HG02885 (cell line): ENCODE measurements at regions not wholly inside any gene's neighbourhood (a gene's known extent, or its start where the extent isn't known, plus 50 kb on each side); places are given as distances from the start of the nearest gene placed in this dataset.

Source experiments
- ATAC-seq: cut with Tn5 transposase; IDR thresholded peaks from one replicate; pipeline ENCODE4 v1.9.1; 2021; ENCODE audit warnings: mild to moderate bottlenecking; ENCODE audit not compliant: unreplicated experiment, poor library complexity

DNA sequence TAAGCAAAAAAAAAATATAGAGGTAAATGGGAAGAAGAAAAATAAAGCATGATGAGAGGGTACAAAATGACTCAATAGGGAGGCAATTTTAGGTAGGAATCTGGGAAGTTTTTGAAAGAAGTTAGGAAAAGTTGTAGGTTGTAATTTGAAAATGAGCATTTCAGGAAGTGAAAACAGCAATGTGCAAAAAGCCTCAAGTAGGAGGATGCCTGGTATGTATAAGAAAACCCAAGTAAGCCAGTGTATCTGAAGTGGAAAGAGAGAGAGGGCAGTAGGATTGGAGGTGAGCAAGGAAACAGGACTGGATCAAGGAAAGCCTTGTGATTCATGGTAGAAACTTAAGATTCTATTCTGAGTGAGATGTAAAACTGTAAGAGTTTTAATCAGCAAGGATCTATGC lies 121.6 kb upstream of the SPRY2 start:
- no peak for ATAC-seq

GRCh38 chr13:80462037-80462436 lies 121.1 kb upstream of the SPRY2 start:
- no peak for ATAC-seq

- ATAC-seq: no peak
These were observed 117.6 kb upstream of the SPRY2 start for GRCh38 chr13:80458543-80458942.

GRCh38 chr13:80454245-80454644 lies 113.3 kb upstream of the SPRY2 start:
- peak; percentile 81 for ATAC-seq

GRCh38 chr13:80452279-80452678 lies 111.4 kb upstream of the SPRY2 start:
- ATAC-seq: no peak

DNA sequence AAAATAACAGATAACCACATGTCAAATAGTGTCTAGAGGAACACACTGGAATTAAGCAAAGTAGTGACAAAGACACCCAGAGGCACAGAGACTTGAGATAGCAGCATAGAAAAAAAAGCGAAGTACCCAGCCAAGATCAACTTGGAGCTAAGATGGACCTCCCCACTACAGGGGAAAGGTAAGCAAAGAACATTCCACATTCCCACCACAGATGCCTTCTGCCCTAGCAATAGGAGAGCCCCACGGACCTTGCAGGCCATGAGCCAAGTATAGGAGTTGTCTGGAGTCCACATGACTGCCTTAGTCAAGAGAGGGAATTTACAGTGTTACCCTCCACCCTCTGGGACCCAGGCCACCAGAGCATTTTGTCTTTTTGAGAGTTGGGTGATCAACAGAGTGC lies 110.7 kb upstream of the SPRY2 start:
- no peak for ATAC-seq

GRCh38 chr13:80450386-80450785 lies 109.5 kb upstream of the SPRY2 start:
- ATAC-seq: no peak

GRCh38 chr13:80448725-80449124 lies 107.8 kb upstream of the SPRY2 start:
- ATAC-seq: no peak

GRCh38 chr13:80447747-80448146 lies 106.8 kb upstream of the SPRY2 start:
- no peak for ATAC-seq

- no peak for ATAC-seq
These were observed 103.5 kb upstream of the SPRY2 start for GRCh38 chr13:80444240-80445015.

DNA sequence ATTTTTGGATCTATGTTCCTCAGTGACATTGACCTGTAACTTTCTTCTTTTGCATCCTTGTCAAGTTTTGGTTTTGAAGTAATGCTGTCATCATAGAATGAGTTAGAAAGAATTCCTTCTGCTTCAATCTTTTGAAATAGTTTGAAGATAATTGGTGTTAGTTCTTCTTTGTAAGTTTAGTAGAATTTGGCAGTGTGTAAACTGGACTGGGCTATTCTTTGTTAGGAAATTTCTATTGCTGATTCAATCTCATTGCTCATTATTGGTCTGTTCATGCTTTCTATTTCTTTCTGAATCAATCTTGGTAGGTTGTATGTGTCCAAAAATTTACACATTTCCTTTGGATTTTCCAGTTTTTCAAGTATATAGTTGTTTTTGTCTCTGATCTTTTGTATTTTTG lies 101.7 kb upstream of the SPRY2 start:
- no peak for ATAC-seq

GRCh38 chr13:80441968-80442367 lies 101.0 kb upstream of the SPRY2 start:
- ATAC-seq: no peak

DNA sequence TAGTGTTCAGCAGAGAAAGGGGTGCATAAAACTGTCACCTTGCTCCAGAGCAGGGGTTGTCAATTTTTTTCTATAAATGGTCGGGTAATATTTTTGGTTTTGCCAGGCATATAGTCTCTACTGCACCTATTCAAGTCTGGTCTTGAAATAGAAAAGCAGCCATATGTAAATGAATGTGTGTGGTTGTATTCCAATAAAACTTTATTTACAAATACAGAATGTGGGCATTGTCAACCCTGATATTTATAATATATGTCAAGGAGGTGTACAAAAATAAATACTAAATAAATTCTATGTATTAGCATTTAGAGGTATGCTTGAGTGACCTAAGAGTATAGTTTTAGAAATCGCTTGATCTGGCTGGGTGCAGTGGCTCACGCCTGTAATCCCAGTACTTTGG lies 97.6 kb upstream of the SPRY2 start:
- ATAC-seq: no peak

DNA sequence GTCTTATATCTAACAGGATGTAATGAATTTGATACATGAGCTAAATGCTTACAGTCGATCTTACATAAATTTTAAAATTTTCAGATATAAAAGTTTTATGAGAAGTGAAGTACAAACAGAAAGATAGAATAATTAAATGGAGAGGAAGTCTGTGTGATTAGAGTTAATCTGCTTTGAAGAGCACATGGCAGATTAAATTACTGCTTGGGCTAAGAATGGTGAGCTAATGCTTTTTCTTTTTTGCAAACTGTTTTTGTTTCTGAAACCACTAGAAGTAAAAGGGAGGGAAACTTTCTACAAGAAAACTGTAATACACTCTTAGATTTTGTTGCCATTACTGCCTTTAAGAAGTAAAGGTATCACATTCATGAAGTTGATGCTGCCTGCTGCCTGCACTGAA lies 96.3 kb upstream of the SPRY2 start:
- no peak for ATAC-seq

- ATAC-seq: no peak
These were observed 95.7 kb upstream of the SPRY2 start for GRCh38 chr13:80436571-80437169.

DNA sequence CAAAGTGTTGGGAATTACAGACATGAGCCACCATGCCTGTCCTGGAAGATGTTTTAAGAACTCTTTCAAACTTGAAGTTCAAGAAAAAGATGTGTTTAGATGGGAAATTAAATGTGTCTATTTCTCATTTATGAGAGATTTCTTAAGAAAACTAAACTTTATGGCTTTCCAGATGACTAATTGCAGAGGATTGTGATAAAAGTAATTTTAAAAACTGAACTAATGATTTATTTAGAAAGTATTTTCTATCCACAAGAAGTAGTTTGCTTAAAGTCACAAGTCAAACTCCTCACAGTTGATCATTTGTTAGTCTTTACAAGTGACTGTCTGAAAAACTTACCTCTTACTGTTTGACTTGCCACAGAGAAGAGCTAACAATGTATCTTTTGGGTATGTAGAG lies 89.6 kb upstream of the SPRY2 start:
- no peak for ATAC-seq

- no peak for ATAC-seq
These were observed 87.6 kb upstream of the SPRY2 start for GRCh38 chr13:80428349-80429096.

- no peak for ATAC-seq
These were observed 78.5 kb upstream of the SPRY2 start for GRCh38 chr13:80419416-80419815.

DNA sequence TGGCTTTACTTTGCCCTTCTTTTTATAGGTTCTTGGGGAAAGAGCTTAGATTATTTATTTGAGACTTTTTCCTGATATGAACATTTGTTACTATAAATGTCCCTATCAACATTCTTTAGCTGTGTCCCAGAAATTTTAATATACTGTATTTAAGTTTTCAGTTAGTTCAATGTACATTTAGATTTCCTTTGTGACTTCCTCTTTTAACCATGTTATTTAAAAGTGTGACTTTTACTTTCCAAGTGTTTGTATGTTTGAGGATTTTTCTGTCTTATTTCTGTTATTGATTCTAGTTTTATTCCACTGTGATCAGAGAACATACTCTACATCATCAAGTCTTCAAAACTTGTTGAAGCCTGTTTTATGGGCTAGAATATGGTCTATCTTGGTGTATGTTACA lies 72.7 kb upstream of the SPRY2 start:
- ATAC-seq: no peak

- ATAC-seq: no peak
These were observed 67.3 kb upstream of the SPRY2 start for GRCh38 chr13:80408270-80408669.

- no peak for ATAC-seq
These were observed 60.0 kb upstream of the SPRY2 start for GRCh38 chr13:80400865-80401426.
